GM23338 (cell line): ENCODE measurements at regions not wholly inside any gene's neighbourhood (a gene's known extent, or its start where the extent isn't known, plus 50 kb on each side); places are given as distances from the start of the nearest gene placed in this dataset.

Experiments
- ATAC-seq: fragments of 200-7000 bp; cut with Tn5 transposase; 3 replicates; pipeline ENCODE4 v1.9.1; 2020
- DNase-seq: peaks from one replicate; pipeline ENCODE4 v3.0.0-alpha.2; 2015; ENCODE audit warnings: low spot score
- H2AFZ ChIP-seq: fragments of 200-600 bp; sonication (generic); 2 replicates; pipeline ENCODE4 v1.8.0; 2016; ENCODE audit warnings: antibody characterized with exemption, mild to moderate bottlenecking, moderate library complexity
- H3F3A ChIP-seq: fragments of 200-600 bp; sonication (generic); replicated peaks from 2 replicates; pipeline ENCODE4 v1.8.0; 2017; ENCODE audit warnings: antibody characterized with exemption, mixed run types, low read depth
- H3K27ac ChIP-seq: fragments of 200-600 bp; sonication (generic); 2 replicates; pipeline ENCODE4 v1.6.1; 2016; ENCODE audit warnings: low read depth
- H3K27me3 ChIP-seq: fragments of 200-600 bp; sonication (generic); 2 replicates; pipeline ENCODE4 v1.8.0; 2016; ENCODE audit warnings: mild to moderate bottlenecking, mixed run types, moderate library complexity; ENCODE audit not compliant: insufficient read depth
- H3K36me3 ChIP-seq: fragments of 200-600 bp; sonication (generic); 2 replicates; pipeline ENCODE4 v1.8.0; 2016; ENCODE audit warnings: mild to moderate bottlenecking; ENCODE audit not compliant: insufficient read depth
- H3K4me1 ChIP-seq: fragments of 200-600 bp; sonication (generic); 2 replicates; pipeline ENCODE4 v1.8.0; 2016; ENCODE audit warnings: mild to moderate bottlenecking, moderate library complexity; ENCODE audit not compliant: insufficient read depth
- H3K4me2 ChIP-seq: fragments of 200-600 bp; sonication (generic); 2 replicates; pipeline ENCODE4 v1.7.1; 2017; ENCODE audit warnings: mixed run types
- H3K4me3 ChIP-seq: fragments of 200-600 bp; sonication (generic); 2 replicates; pipeline ENCODE4 v1.6.1; 2016; ENCODE audit warnings: mixed run types
- H3K79me2 ChIP-seq: fragments of 200-600 bp; sonication (generic); replicated peaks from 2 replicates; pipeline ENCODE4 v1.8.0; 2017; ENCODE audit warnings: mild to moderate bottlenecking; ENCODE audit not compliant: insufficient read depth
- H3K9me2 ChIP-seq: fragments of 200-600 bp; sonication (generic); 2 replicates; pipeline ENCODE4 v1.8.0; 2017; ENCODE audit not compliant: insufficient read depth
- H4K20me1 ChIP-seq: fragments of 200-600 bp; sonication (generic); replicated peaks from 2 replicates; pipeline ENCODE4 v1.8.0; 2017; ENCODE audit warnings: mild to moderate bottlenecking; ENCODE audit not compliant: insufficient read depth
- H3K27ac Mint-ChIP-seq: 2 replicates; pipeline ENCODE4 v1.8.0; 2020; ENCODE audit warnings: inconsistent platforms, mild to moderate bottlenecking, moderate library complexity, mixed read lengths
- H3K27me3 Mint-ChIP-seq: 3 replicates; pipeline ENCODE4 v1.8.0; 2022; ENCODE audit warnings: low read depth, mild to moderate bottlenecking, moderate library complexity, mixed read lengths, inconsistent platforms; ENCODE audit not compliant: insufficient read depth, poor library complexity
- H3K36me3 Mint-ChIP-seq: 3 replicates; pipeline ENCODE4 v1.8.0; 2021; ENCODE audit warnings: low read depth, mild to moderate bottlenecking, inconsistent platforms, moderate library complexity, mixed read lengths
- H3K4me1 Mint-ChIP-seq: 3 replicates; pipeline ENCODE4 v1.8.0; 2020; ENCODE audit warnings: mild to moderate bottlenecking, inconsistent platforms, mixed read lengths
- H3K4me3 Mint-ChIP-seq: 3 replicates; pipeline ENCODE4 v1.8.0; 2021; ENCODE audit warnings: moderate library complexity, mild to moderate bottlenecking, inconsistent platforms, mixed read lengths
- H3K9me3 Mint-ChIP-seq: 3 replicates; pipeline ENCODE4 v1.8.0; 2020; ENCODE audit warnings: moderate library complexity, mild to moderate bottlenecking, inconsistent platforms, mixed read lengths
- CREB1 ChIP-seq: fragments of 250-450 bp; sonication (Bioruptor Pico); IDR thresholded peaks from 2 replicates; pipeline ENCODE4 v1.5.0; 2020; ENCODE audit warnings: low read depth, mild to moderate bottlenecking, moderate library complexity
- CTCF ChIP-seq, 2 experiments: fragments of 200-600 bp in 1 of 2; sonication (generic) in 1 of 2; conservative IDR thresholded peaks; 2 replicates each; pipeline versions ENCODE4 v1.5.1 to v1.6.1; 2016 to 2017; ENCODE audit warnings: antibody characterized with exemption in 2 of 2, low read depth in 2 of 2, mild to moderate bottlenecking in 2 of 2, moderate library complexity in 1 of 2
- ETS1 ChIP-seq: IDR thresholded peaks from 2 replicates; pipeline ENCODE4 v1.6.1; 2016; ENCODE audit warnings: antibody characterized with exemption
- EZH2phosphoT487 ChIP-seq: fragments of 200-600 bp; sonication (generic); IDR thresholded peaks from one replicate; pipeline ENCODE4 v1.8.1; 2018; ENCODE audit warnings: antibody characterized with exemption; ENCODE audit not compliant: unreplicated experiment
- REST ChIP-seq: IDR thresholded peaks from one replicate; pipeline ENCODE4 v1.6.1; 2018; ENCODE audit warnings: antibody characterized with exemption; ENCODE audit not compliant: unreplicated experiment
- ZNF114 ChIP-seq: fragments of 250-450 bp; sonication (Bioruptor Pico); IDR thresholded peaks from 2 replicates; pipeline ENCODE4 v1.5.0; 2020; ENCODE audit warnings: mild to moderate bottlenecking, moderate library complexity
- ZNF331 ChIP-seq: fragments of 250-450 bp; sonication (Bioruptor Pico); IDR thresholded peaks from 2 replicates; pipeline ENCODE4 v1.5.0; 2020; ENCODE audit warnings: low read depth, mild to moderate bottlenecking, moderate library complexity

- no peak for TF ChIP-seq EZH2phosphoT487
Observed at GRCh38 chr1:56070601-56071000, 508.8 kb downstream of the PLPP3 start (continued).

- H3K27me3 Mint-ChIP-seq, result no peaks in the 10 kb centered on the region
- no peak overlapping the region for H2AFZ ChIP-seq
- H3K4me3 Mint-ChIP-seq, result no peak overlapping the region
- no peaks in the 10 kb centered on the region for H3K4me1 Mint-ChIP-seq
- no peaks in the 10 kb centered on the region for H3K9me3 Mint-ChIP-seq
- H3K27ac ChIP-seq, result no peak overlapping the region
- H3K4me2 ChIP-seq, result no peak overlapping the region
- ATAC-seq, result no peak
- no peaks in the 10 kb centered on the region for H3K27me3 ChIP-seq
- no peak overlapping the region for H3K27ac Mint-ChIP-seq
- H4K20me1 ChIP-seq, result no peaks in the 10 kb centered on the region
- no peak overlapping the region for H3K4me3 ChIP-seq
- H3K36me3 ChIP-seq, result no peaks in the 10 kb centered on the region
- H3K4me1 ChIP-seq, result no peaks in the 10 kb centered on the region
- no peaks in the 10 kb centered on the region for H3K36me3 Mint-ChIP-seq
- DNase-seq, result peak; percentile 1
- H3K9me2 ChIP-seq, result peaks cover 11% of the 10 kb centered on the region; the same call in 1 of the 2 replicates
- H3F3A ChIP-seq, result no peaks in the 10 kb centered on the region
- no peak for TF ChIP-seq CREB1 (CRISPR knock-in tag)
- peak in 1 of 2 experiments; percentile 39; a peak in 2 of 4 replicates for TF ChIP-seq CTCF (conservative IDR thresholded peaks at IDR 0.05; ENCODE audit: low read depth in 2 of 2)
- TF ChIP-seq EZH2phosphoT487, result no peak
- H3K79me2 ChIP-seq, result no peaks in the 10 kb centered on the region
Observed at GRCh38 chr1:56069824-56070223, 509.5 kb downstream of the PLPP3 start.

GRCh38 chr1:56068908-56069307 lies 510.5 kb downstream of the PLPP3 start:
- ATAC-seq, result no peak
- no peaks in the 10 kb centered on the region for H3K4me1 ChIP-seq
- H3K27ac ChIP-seq, result no peak overlapping the region
- Mint-ChIP-seq H3K36me3 (no peaks in the 10 kb centered on the region), H3K9me3 (no peaks in the 10 kb centered on the region), H3K27ac (no peak overlapping the region), H3K27me3 (no peaks in the 10 kb centered on the region), H3K4me1 (no peaks in the 10 kb centered on the region), H3K4me3 (no peak overlapping the region)
- TF ChIP-seq ZNF331 (CRISPR knock-in tag) (no peak), ZNF114 (no peak), CREB1 (CRISPR knock-in tag) (no peak)
- H3K27me3 ChIP-seq, result no peaks in the 10 kb centered on the region
- no peaks in the 10 kb centered on the region for H3K79me2 ChIP-seq
- no peak overlapping the region for H2AFZ ChIP-seq
- no peak for DNase-seq
- H3K4me3 ChIP-seq, result no peak overlapping the region
- H3K36me3 ChIP-seq, result no peaks in the 10 kb centered on the region
- no peaks in the 10 kb centered on the region for H4K20me1 ChIP-seq
- H3F3A ChIP-seq, result no peaks in the 10 kb centered on the region
- H3K4me2 ChIP-seq, result no peak overlapping the region
- 0 out of 2 replicates have a peak, but pooled peaks cover 3% of the 10 kb centered on the region for H3K9me2 ChIP-seq

GRCh38 chr1:56068210-56068609 lies 511.2 kb downstream of the PLPP3 start:
- H3K4me3 Mint-ChIP-seq, result no peak overlapping the region
- Histone ChIP-seq H3K4me3 (no peak overlapping the region), H3K4me2 (no peak overlapping the region), H2AFZ (no peak overlapping the region), H3K27ac (no peak overlapping the region), H3F3A (no peaks in the 10 kb centered on the region), H3K36me3 (no peaks in the 10 kb centered on the region), H3K9me2 (0 out of 2 replicates have a peak, but pooled peaks cover 3% of the 10 kb centered on the region), H3K79me2 (no peaks in the 10 kb centered on the region), H4K20me1 (no peaks in the 10 kb centered on the region), H3K27me3 (no peaks in the 10 kb centered on the region), H3K4me1 (no peaks in the 10 kb centered on the region)
- H3K27me3 Mint-ChIP-seq, result no peaks in the 10 kb centered on the region
- no peak for TF ChIP-seq REST
- no peak for TF ChIP-seq ETS1
- TF ChIP-seq CTCF (conservative IDR thresholded peaks at IDR 0.05; ENCODE audit: low read depth in 2 of 2), result no peak
- TF ChIP-seq CREB1 (CRISPR knock-in tag), result no peak
- DNase-seq, result no peak
- no peak for ATAC-seq
- H3K9me3 Mint-ChIP-seq, result no peaks in the 10 kb centered on the region
- no peak overlapping the region for H3K27ac Mint-ChIP-seq
- no peaks in the 10 kb centered on the region for H3K4me1 Mint-ChIP-seq
- no peaks in the 10 kb centered on the region for H3K36me3 Mint-ChIP-seq
